HG02885 (cell line): ENCODE measurements at regions not wholly inside any gene's neighbourhood (a gene's known extent, or its start where the extent isn't known, plus 50 kb on each side); places are given as distances from the start of the nearest gene placed in this dataset.
A peak's percentile ranks its signal among the peaks of the same experiment; 100 is the strongest.
"Not testable (repeated sequence)": the region's sequence is repeated elsewhere in the genome, so short reads cannot be mapped to it uniquely, and the experiment has no call there.

ENCODE experiments used
- ATAC-seq: cut with Tn5 transposase; IDR thresholded peaks from one replicate; pipeline ENCODE4 v1.9.1; 2021; ENCODE audit warnings: mild to moderate bottlenecking; ENCODE audit not compliant: unreplicated experiment, poor library complexity

DNA sequence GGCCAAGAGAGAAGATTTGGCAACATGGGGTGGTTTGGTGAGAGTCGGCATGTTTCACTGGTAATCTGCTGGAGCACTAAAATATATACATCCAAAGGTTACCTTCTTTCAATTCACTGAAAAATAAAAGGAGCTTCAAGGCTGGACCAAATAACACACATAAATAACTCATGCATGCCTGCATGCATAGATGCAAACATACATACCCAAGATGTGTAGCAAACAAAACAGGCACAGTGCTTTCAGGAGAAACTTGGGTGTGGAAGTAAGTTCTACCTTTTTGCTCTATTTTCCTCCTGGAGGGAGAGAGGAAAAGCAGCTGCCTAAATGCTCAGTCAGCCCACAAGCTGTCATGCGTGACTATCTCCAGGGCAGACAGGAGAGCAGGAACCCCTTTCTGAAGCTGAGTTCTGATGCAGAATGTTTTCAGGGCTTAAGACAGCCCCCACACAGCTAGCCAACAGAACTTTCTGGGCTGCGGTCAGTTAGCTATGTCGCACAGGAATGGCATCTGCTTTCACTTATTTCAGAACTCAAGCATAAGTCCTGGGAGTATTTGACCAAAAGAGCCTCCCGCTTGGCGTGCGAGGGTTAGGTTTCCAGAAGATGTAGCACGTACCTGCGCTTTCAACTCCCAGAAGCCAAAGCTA lies 166.2 kb downstream of the TOMM20 start:
- peak; percentile 56 for ATAC-seq

DNA sequence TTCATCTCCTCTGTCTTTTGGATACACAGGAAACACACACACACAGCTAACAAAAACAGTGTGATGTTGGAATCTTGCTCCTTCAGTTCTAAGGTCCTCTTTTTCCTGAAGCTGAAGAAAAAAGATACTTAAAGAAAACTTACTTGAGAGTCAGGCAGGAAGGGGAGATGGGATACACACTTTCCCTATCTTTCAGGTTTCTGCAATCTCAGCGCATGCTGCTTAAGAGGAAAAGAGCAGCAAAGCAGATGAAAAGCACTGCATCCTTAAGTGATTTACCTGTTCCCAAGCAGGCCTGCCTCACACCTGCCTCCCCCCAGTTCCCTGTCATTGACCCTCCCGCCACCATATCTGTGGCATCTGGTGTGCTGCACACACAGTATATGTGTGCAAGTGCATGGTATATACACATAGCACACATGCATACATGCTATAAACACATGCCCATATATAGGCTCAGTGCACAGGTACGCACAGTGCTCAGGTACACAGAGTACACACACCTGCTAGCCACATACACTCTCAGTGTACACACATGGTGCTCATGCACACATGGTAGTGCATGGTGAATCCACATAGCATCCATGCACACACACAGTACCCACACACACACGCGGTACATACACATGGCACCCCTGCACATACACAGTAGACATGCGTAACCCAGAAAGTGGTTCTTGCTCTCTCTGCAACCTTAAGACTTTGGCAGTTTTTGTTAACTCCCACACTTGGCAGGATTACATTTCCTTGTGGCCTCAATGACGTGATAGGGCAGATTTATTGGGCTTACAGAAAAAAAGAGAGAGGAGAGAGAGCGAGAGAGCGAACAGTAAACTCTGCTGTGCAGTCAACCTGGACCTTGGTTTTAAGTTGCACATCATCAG lies 166.9 kb downstream of the TOMM20 start:
- peak; percentile 16 for ATAC-seq

DNA sequence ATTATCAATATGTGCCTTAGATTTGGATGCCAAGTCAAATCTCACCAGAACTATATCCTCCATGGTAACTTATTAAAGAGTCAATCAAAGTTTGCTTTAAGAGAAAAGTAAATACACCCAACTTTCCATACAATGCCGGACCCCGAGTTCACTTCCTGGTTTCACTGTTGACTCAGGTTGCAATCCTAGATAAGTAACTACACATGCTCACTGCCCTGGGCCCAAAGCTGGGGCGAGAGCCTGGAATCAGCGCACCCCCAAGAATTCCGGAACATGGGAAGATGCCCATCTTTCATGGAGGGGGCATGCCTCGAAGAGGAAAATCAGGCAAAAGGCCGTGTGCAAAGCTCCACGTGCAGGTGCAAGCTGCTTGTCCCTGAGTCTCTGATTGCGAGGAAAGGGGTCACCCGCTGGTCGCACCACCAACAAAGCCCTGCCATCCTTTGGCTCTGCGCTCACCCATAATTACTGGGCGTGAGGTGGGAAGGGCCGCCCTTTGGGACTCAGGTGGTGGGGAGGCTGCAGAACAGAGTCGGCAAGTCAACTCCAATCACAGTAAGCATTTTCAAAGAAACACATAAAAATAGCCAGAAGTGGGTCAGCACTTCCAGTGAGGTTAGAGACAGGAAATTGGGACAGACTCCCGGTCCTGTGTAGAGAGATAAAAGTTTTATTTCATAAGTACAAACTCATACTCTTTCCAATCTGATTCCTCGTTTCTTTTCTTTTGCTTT lies 167.7 kb downstream of the TOMM20 start:
- ATAC-seq, result no peak

DNA sequence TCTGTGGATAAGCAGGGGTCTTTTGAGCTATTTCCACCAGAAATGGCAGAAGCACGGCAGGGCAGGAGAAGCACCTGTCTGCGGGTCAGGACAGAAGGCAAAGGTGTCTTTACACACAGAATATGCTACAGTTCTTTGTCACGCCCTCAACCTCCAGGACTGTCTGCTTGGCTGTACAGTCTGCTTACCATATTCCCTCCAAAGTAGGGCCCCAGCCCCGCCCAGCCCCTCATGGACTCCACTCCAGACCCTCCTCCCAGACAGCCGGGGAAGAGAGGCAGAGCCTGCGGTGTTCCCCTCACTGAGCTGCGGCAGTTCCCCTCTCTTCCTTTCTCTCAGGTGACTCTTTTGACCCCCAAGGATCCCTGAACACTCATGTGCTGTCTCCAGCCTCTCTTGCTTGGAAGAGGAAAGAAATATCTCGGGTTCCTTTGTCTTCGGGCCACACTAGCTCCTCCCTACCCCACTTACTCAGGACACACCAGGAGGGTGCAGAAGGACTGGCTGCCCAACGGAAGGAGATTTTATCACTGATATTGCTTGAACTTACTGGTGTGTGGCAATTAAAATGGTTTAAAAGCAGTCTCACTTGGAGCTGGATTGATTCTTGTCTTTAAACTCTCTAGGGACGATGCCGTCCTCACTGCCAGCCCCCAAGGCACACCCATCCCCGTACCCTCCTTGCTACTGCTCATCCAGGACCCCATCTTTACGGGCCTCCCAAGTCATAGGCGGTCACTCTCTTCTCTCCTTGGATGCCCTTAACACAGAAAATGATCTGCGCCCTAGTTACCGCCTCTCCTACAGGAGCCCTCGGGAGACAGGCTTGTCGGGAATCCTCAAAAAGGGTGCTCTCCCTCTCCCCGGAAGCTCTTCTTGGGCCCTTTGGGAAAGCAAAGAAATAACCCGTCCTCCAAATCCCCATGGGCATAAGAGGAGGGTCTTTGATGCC lies 169.7 kb downstream of the TOMM20 start:
- no peak for ATAC-seq

DNA sequence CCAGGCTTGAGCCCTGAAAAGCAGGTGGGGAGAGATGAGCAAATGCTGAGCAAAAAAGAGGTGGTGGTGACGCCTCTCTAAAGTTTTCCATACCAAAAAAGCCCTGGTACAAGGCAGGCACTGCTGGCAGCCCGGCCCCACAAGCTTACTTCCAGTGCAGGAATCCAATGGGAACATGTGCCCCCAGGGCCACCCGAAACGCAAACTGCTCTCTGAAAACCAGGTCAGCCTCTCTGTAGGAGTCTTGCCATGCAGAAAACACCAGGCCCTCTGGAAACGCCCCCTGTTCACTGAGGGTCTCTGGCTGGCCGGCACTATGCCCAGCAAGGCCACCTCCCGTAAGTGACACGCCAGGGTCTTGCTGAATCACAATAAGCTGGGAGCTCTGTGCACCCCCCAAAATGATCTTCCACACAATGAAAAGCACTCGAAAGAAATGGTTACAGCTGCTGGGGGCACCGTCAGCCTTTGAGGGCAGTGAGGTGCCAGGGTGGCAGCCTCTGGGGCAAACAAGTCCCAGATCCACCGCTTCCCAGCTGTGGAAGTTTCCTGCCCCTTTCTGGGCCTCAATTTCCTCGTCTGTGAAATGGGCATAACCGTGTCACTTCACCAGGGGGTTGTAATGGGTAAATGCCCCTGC lies 170.5 kb downstream of the TOMM20 start:
- ATAC-seq, result no peak

DNA sequence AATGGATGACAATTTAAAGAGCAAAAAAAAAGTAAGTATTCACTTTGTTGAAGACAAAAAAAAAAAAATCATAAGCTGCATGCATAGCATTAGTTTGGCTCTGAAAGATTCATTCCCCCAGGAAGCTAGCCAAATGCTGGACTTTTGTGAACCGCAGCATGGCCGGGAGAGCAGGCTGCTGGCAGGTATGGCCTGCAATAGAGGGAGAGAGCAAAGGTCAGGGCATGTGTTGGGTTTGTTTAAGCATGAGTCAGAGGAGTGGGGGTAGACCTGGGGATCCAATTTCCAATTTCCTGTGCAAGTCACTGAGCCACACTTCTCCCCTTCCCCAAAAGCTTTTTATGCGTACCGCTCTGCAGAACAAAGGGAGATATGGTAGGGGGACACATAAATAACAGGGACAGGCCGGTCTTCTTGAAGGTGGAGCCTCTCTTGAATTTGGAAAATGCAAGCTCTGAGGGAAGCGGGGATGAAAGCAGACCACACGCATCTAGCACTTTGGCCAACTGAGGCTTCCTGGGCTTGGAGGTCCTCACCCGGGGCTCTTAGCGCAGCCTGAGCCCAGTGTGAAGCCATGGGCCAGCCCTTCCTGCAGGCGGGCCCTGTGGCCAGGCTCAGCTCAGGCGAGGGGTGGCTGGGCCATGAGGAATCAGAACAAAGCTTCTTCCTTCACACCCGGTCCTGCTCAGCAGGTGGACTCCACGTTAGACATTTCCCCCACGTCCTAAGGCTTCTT lies 171.1 kb downstream of the TOMM20 start:
- ATAC-seq, result no peak

DNA sequence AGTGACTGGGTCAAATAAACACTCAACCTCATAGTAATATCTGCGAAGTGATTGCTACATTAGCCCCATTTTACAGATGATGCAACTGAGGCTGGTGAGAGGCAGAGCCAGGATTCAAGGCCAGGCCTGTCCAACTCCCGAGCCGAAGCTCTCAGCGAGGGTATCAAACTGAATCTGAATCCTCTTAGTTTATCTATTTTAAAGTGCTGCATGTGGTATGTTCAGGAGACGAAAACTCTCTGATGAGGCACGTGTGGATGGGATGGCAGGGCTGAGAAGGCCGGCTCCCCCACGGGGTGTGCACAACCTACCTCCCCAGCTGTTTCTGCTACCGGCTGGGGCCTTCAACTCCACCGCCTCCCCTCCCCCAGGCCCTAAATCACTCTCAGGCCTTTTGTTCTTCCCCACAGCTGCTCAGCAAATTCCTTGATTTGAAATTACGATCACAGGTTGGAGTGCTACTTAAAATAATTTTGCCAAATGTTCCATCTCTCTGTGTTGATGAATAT lies 171.8 kb downstream of the TOMM20 start:
- no peak for ATAC-seq

DNA sequence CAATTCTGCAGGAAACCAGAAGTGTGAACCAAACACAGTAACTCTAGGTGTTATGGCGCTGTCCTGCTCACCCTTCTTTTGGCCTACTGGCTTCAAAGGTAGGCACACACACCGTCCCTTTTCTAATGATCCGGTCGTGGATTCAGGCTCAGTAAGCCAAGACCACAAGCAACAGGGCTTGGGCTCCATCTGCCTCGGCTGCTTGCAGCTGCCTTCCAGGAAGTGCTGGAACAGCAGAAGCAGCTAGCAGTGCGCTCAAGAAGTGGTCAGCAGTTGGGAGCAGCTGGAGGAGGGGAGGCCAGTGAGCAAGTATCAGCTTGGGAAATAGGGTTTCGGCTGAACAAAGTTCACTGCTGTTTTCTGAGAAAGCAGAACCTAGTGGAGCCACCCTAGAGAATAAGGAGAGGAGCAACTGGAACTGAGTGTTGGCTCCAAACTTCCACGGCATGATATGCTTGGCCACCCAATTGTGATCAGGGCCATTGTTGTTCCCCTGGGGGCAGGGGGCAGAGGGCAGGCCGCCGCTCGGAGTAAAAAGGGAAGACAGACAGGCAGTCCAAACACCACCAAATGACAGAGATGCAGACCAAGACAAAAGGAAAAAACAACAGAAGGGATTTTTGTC lies 173.4 kb downstream of the TOMM20 start:
- ATAC-seq, result no peak

DNA sequence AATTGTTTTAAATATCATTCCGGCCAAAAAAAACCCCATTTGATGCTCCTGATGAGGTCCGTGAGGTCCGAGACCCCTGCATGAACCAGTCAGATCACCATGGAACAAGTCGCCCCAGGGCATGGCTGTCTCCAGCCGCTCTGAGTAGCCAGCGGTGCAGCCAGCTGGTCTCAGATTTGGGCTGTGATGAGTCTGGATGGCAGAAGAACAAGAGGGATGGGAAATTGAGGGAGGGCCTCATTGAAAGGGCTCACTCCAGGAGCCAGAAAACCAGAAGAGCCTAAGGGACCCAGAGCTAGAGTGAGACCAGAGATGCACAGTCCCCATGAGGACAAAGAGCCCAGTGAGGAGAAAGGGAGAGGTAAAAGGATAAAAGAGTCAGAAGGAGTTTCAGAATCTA lies 174.0 kb downstream of the TOMM20 start:
- no peak for ATAC-seq

DNA sequence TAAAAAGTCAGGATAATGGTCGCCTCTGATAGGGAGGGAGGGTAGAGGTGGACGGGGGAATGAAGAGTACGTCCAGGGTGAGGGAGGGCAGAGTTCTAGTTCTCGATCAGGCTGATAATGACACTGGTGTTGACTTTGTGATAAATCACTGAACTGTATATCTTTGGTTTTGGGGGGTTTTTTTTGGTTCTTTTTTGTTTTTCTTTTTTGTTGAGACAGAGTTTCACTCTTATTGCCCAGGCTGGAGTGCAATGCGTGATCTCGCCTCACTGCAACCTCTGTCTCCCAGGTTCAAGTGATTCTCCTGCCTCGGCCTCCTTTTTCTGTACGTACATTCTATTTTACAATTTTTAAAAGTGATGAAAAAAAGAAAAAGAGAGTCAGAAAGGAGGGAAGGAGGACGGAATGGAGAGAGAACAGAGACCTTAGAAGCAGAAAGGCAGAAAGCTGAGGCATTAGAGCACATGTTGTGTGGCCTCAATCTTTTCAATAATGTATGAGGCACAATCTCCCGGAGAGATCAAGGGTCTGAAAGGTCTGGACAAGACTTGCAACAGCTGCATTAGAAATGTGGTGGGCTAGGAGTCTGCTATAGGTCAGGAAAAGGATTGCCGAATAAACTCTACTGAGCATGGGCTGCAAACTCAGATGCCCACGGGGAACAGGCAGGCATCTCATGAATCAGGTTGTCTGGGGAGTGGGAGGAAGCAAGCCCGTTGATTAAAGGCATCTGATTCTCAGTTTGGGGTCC lies 174.8 kb downstream of the TOMM20 start:
- ATAC-seq, result no peak

DNA sequence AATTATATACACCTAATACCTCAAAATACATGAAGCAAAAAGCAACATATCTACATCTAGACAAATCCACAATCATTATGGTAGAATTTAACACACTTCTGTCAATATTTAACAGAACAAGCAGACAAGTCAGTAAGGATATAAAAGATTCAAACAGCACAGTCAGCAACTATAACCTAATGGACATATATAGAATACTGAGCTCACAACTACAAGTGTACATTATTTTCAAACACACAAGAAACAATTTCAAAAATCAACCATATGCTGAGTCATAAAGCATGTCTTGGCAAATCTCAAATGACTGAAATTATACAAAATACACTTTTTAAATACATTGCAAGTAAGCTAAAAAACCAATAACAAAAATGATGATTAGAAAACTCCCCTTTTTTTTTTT lies 178.0 kb downstream of the TOMM20 start:
- ATAC-seq, result no peak

DNA sequence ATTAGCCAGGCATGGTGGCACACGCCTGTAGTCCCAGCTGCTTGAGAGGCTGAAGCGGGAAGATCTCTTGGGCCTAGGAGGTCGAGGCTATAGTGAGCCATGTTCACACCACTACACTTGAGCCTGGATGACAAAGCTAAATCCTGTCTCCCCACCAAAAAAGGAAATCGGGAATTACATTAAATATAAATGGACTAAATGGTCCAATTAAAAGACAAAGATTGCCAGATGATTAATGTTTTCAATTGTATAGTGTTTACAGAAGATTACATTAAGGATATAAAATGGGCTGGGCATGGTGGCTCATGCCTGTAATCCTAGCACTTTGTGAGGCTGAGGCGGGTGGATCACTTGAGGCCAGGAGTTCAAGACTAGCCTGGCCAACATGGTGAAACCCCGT lies 179.1 kb downstream of the TOMM20 start:
- ATAC-seq, result not testable (repeated sequence)

DNA sequence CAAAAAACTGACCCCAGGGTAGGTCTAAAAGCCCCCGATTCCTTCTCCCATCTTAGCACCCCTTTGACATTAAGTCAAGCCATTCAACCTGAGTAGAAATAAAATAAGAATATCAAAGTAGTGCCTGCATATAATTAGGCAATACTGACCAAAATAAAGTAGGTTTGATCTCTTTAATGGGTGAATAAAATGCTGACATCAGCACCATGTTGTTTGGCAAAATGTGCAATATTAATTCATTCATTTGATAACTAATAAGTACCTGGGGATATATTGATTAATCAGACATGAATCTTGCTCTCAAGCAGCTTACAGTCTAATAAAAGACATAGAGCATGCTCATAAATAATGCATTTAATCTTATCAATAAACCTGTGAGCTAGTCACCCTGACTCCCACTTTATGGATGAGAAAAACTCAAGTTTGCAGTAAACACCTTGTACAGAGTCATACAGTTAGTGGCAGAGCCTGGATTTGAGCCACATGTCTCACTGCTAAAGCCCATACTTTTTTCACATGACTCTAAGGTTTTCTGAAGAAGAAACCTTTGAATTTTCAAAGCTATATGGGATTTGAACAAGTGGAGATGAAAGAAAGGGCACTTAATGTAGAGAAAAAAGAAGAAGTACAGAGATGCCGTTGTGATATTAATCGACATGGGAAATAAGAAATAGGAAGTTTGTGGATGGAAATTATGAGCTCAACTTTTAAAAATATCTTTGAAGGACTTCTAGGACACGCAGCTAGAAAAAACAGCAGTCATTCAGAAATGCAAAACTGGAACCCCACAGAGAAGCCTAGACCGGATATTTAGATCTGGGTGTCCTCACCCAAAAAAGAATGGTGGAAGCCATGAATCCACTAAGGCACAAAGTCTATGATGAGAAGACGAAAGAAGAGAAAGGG lies 183.9 kb downstream of the TOMM20 start:
- no peak for ATAC-seq

DNA sequence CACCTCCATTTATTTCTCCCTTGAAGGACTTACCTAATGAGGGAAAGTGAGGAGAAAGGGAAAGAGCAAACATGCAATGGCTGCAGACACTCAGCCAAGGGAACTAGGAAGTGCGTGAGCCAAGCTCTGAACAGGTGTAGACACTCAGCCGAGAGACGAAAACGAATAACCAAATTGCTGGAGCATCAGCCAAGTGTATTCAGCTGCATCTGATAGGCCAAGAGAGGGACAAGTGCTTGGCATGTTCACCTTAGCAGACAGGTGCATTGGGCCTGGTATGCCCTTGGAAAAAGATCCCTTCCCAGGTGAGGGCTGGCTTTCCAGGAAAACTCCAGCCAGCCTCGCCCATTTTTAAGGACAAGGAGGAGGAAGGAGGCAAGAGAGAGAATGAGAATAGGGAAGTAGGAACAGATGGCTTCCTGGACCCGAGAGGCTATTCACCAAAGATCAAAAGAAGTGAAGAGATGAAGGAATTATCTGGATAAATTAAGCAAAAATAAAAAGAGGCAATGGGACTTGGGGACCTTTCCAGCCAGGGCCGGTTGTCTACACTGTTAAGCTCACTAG lies 184.7 kb downstream of the TOMM20 start:
- no peak for ATAC-seq

DNA sequence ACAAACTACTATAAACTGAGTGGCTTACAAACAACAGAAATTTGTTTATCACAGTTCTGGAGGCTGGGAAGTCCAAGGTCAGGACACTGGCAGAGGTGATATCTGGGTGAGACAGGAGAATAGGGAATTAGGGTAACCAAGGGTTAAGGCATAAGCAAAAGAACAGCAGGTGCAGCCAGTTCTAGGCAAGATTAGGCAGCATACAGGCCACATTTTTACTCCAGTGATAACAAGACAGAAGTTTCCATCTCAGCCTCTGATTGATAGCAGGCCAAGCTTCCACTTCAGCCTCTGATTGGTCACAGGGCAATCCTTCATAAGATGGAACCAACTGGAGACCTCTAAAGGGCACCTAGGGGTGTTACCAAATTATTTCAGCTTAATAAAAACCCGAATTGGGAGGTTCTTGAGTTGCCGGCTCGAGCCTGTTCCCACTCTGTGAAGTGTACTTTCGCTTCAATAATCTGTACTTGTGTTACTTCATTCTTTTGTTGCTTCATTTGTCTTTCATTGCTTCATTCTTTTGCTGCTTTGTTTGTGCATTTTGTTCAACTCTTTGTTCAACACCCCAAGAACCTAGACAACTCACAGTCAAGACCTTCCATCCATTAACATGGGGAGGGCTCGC lies 185.6 kb downstream of the TOMM20 start:
- no peak for ATAC-seq

DNA sequence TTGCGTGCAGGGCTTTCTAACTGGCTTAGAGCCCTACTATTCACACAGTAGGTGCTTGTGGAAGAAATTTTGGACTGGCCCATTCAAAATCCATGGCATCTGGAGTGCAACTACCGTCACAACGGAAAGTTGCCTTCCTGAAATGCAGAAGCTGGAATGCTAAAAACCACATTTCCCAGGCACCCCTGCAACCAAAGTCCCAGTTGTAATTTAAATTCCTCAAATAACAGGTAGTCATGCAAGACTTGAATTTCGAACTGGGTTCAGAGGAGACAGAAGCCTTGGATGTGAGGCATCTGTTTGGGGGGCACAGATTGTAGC lies 186.7 kb downstream of the TOMM20 start:
- ATAC-seq, result no peak
